GM12892 (cell line): ENCODE measurements at regions not wholly inside any gene's neighbourhood (a gene's known extent, or its start where the extent isn't known, plus 50 kb on each side); places are given as distances from the start of the nearest gene placed in this dataset.

Experiments used
- POLR2A ChIP-seq: IDR thresholded peaks from 2 replicates; pipeline ENCODE4 v1.6.1; 2011; ENCODE audit warnings: low read depth, low read length, control low read depth
- POLR2AphosphoS5 ChIP-seq: IDR thresholded peaks from 2 replicates; pipeline ENCODE4 v1.6.1; 2011; ENCODE audit warnings: low read depth, low read length, control low read depth

GRCh38 chr4:155530290-155530689 is 136.4 kb upstream of the GUCY1A1 start:
- TF ChIP-seq POLR2AphosphoS5: no peak
- TF ChIP-seq POLR2A: no peak
